ENCODE measurements at regions not wholly inside any gene's neighbourhood (a gene's known extent, or its start where the extent isn't known, plus 50 kb on each side); places are given as distances from the start of the nearest gene placed in this dataset.

- POLR2A ChIA-PET: no interaction called here
- H3K36me3 ChIP-seq (replicated peaks in 1 of 2; ENCODE audit: control insufficient read depth in 1 of 2, insufficient read depth in 2 of 2, low read length in 1 of 2): no peaks in the 10 kb centered on the region
- CTCF ChIA-PET: interaction anchor here (0.9 to 2.4 kb wide), 12 partner anchors 9 to 498 kb away, joined by 3 to 12 read pairs (median 4); no protein-coding TSS in a partner anchor
These were observed 242.5 kb upstream of the TMEM229A start for GRCh38 chr7:124275411-124275810.

GRCh38 chr7:124269774-124270173 lies 236.9 kb upstream of the TMEM229A start:
- Histone ChIP-seq H3F3A (replicated peaks; ENCODE audit: insufficient read depth) (no peaks in the 10 kb centered on the region), H3K36me3 (replicated peaks in 1 of 2; ENCODE audit: control insufficient read depth in 1 of 2, insufficient read depth in 2 of 2, low read length in 1 of 2) (no peaks in the 10 kb centered on the region), H3K4me3 (ENCODE audit: low read depth in 2 of 2, low read length in 1 of 2) (no peak overlapping the region), H3K4me2 (no peak overlapping the region), H3K4me1 (ENCODE audit: control insufficient read depth in 1 of 2, insufficient read depth in 2 of 2, low read depth in 1 of 2, low read length in 1 of 2) (peaks cover 0 to 9% of the 10 kb centered on the region in 2 experiments; a peak in 2 of 4 replicates), H3K79me2 (ENCODE audit: insufficient read depth) (no peaks in the 10 kb centered on the region), H3K9me2 (no peaks in the 10 kb centered on the region), H3K27me3 (ENCODE audit: insufficient read depth) (no peaks in the 10 kb centered on the region), H4K20me1 (ENCODE audit: insufficient read depth) (no peaks in the 10 kb centered on the region), H3K9me3 (no peaks in the 10 kb centered on the region), H2AFZ (ENCODE audit: low read depth) (no peak overlapping the region), H3K27ac (ENCODE audit: low read depth in 2 of 2, low read length in 1 of 2) (no peak overlapping the region), H3K9ac (no peak overlapping the region)
- ChIA-PET CTCF (interaction anchor here (1.4 to 1.7 kb wide), 2 partner anchors 20 to 496 kb away, joined by 3 to 6 read pairs; partner anchors contain the start of gene GPR37), POLR2A (no interaction called here)
- TF ChIP-seq GATA2 (CRISPR knock-in tag; IDR thresholded peaks at IDR 0.05) (peak; percentile 59), FOSL2 (IDR thresholded peaks at IDR 0.05; ENCODE audit: borderline replicate concordance, low read depth) (no peak), MXI1 (IDR thresholded peaks at IDR 0.05; ENCODE audit: low read depth, low read length) (peak; percentile 64; the same call in 1 of the 2 replicates)
- DNase-seq: peak; percentile 11

More at GRCh38 chr7:124275411-124275810, 242.5 kb upstream of the TMEM229A start:
- H3K4me3 ChIP-seq (ENCODE audit: low read depth in 2 of 2, low read length in 1 of 2): no peak overlapping the region
- no peaks in the 10 kb centered on the region for H3K27me3 ChIP-seq (ENCODE audit: insufficient read depth)
- no peak overlapping the region for H2AFZ ChIP-seq (ENCODE audit: low read depth)
- no peak overlapping the region for H3K4me2 ChIP-seq
- H3K9me2 ChIP-seq: no peaks in the 10 kb centered on the region
- no peaks in the 10 kb centered on the region for H3F3A ChIP-seq (replicated peaks; ENCODE audit: insufficient read depth)
- DNase-seq: no peak
- H3K9me3 ChIP-seq: no peaks in the 10 kb centered on the region
- no peak overlapping the region for H3K9ac ChIP-seq
- no peaks in the 10 kb centered on the region; a peak in 1 of 4 replicates for H3K4me1 ChIP-seq (ENCODE audit: control insufficient read depth in 1 of 2, insufficient read depth in 2 of 2, low read depth in 1 of 2, low read length in 1 of 2)
- H3K79me2 ChIP-seq (ENCODE audit: insufficient read depth): no peaks in the 10 kb centered on the region
- TF ChIP-seq RFX5 (IDR thresholded peaks at IDR 0.05; ENCODE audit: low read length) (no peak), EZH2phosphoT487 (IDR thresholded peaks at IDR 0.05; ENCODE audit: borderline replicate concordance, low read depth) (no peak)
- WGBS (ENCODE audit: low lambda C conversion rate): 27% methylated on average over 3 of the region's 3 CpGs
- no peaks in the 10 kb centered on the region for H4K20me1 ChIP-seq (ENCODE audit: insufficient read depth)
- H3K27ac ChIP-seq (ENCODE audit: low read depth in 2 of 2, low read length in 1 of 2): no peak overlapping the region

- POLR2A ChIA-PET: no interaction called here
- 66% methylated on average over 2 of the region's 2 CpGs for WGBS (ENCODE audit: low lambda C conversion rate)
- H3K4me2 ChIP-seq: no peak overlapping the region
- no peak for DNase-seq
- CTCF ChIA-PET: interaction anchor here (2.2 kb wide), 1 partner anchor 9 kb away, joined by 6 read pairs; no protein-coding TSS in a partner anchor
- H3F3A ChIP-seq (replicated peaks; ENCODE audit: insufficient read depth): no peaks in the 10 kb centered on the region
- H4K20me1 ChIP-seq (ENCODE audit: insufficient read depth): no peaks in the 10 kb centered on the region
- no peaks in the 10 kb centered on the region for H3K27me3 ChIP-seq (ENCODE audit: insufficient read depth)
- TF ChIP-seq SMC3 (IDR thresholded peaks at IDR 0.05; ENCODE audit: low read depth, low read length): no peak
- H3K4me3 ChIP-seq (ENCODE audit: low read depth in 2 of 2, low read length in 1 of 2): no peak overlapping the region
- H2AFZ ChIP-seq (ENCODE audit: low read depth): no peak overlapping the region
- H3K9me3 ChIP-seq: no peaks in the 10 kb centered on the region
- H3K4me1 ChIP-seq (ENCODE audit: control insufficient read depth in 1 of 2, insufficient read depth in 2 of 2, low read depth in 1 of 2, low read length in 1 of 2): peaks cover 0 to 9% of the 10 kb centered on the region in 2 experiments; a peak in 2 of 4 replicates
- no peaks in the 10 kb centered on the region for H3K36me3 ChIP-seq (replicated peaks in 1 of 2; ENCODE audit: control insufficient read depth in 1 of 2, insufficient read depth in 2 of 2, low read length in 1 of 2)
- no peak overlapping the region for H3K27ac ChIP-seq (ENCODE audit: low read depth in 2 of 2, low read length in 1 of 2)
- H3K9ac ChIP-seq: no peak overlapping the region
- no peaks in the 10 kb centered on the region for H3K9me2 ChIP-seq
- H3K79me2 ChIP-seq (ENCODE audit: insufficient read depth): no peaks in the 10 kb centered on the region
These were observed 234.3 kb upstream of the TMEM229A start for GRCh38 chr7:124267154-124267553.

Measured in SK-N-SH (cell line).